Fibroblast of lung (primary cell): ENCODE measurements at regions not wholly inside any gene's neighbourhood (a gene's known extent, or its start where the extent isn't known, plus 50 kb on each side); places are given as distances from the start of the nearest gene placed in this dataset.

ENCODE experiments used
- EZH2 ChIP-seq: IDR thresholded peaks from 2 replicates; pipeline ENCODE4 v1.5.1; 2012; ENCODE audit warnings: low read length, control low read depth, mild to moderate bottlenecking; ENCODE audit errors: missing control alignments
- TF ChIP-seq, protein P1 (sequence below), 2 donors: IDR thresholded peaks in 1 of 2; conservative IDR thresholded peaks in 1 of 2; 1 replicate in 1 of 2; 2 replicates in 1 of 2; pipeline ENCODE4 v1.5.1; 2011 to 2012; ENCODE audit warnings: low read length in 2 of 2, control low read depth in 1 of 2, inconsistent platforms in 1 of 2, low read depth in 1 of 2, mild to moderate bottlenecking in 1 of 2

GRCh38 chr5:153365547-153365946 is 124.9 kb upstream of the GRIA1 start:
- TF ChIP-seq, protein P1, sequence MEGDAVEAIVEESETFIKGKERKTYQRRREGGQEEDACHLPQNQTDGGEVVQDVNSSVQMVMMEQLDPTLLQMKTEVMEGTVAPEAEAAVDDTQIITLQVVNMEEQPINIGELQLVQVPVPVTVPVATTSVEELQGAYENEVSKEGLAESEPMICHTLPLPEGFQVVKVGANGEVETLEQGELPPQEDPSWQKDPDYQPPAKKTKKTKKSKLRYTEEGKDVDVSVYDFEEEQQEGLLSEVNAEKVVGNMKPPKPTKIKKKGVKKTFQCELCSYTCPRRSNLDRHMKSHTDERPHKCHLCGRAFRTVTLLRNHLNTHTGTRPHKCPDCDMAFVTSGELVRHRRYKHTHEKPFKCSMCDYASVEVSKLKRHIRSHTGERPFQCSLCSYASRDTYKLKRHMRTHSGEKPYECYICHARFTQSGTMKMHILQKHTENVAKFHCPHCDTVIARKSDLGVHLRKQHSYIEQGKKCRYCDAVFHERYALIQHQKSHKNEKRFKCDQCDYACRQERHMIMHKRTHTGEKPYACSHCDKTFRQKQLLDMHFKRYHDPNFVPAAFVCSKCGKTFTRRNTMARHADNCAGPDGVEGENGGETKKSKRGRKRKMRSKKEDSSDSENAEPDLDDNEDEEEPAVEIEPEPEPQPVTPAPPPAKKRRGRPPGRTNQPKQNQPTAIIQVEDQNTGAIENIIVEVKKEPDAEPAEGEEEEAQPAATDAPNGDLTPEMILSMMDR (conservative IDR thresholded peaks at IDR 0.05 in 1 of 2, IDR thresholded peaks at IDR 0.05 in 1 of 2; ENCODE audit: low read depth in 1 of 2, low read length in 2 of 2) = no peak
- TF ChIP-seq EZH2 = no peak
